Esophagus (tissue), 2 donors: ENCODE measurements at regions not wholly inside any gene's neighbourhood (a gene's known extent, or its start where the extent isn't known, plus 50 kb on each side); places are given as distances from the start of the nearest gene placed in this dataset.

Experiments used
- H3K27ac ChIP-seq, 2 donors: one replicate each; pipeline ENCODE4 v1.5.1; 2013; ENCODE audit warnings: low read depth in 2 of 2, mild to moderate bottlenecking in 2 of 2, inconsistent platforms in 1 of 2, low read length in 1 of 2, moderate library complexity in 1 of 2
- H3K27me3 ChIP-seq, 2 donors: one replicate each; pipeline ENCODE4 v1.6.1; 2013; ENCODE audit warnings: low read length in 2 of 2, control low read depth in 1 of 2, mild to moderate bottlenecking in 1 of 2; ENCODE audit not compliant: insufficient read depth in 2 of 2, control insufficient read depth in 1 of 2
- H3K36me3 ChIP-seq, 2 donors: one replicate each; pipeline ENCODE4 v1.6.1; 2013; ENCODE audit warnings: low read length in 1 of 2; ENCODE audit not compliant: control insufficient read depth in 2 of 2, insufficient read depth in 2 of 2
- H3K4me1 ChIP-seq, 2 donors: one replicate each; pipeline ENCODE4 v1.6.1; 2013; ENCODE audit warnings: low read length in 1 of 2; ENCODE audit not compliant: control insufficient read depth in 2 of 2, insufficient read depth in 2 of 2
- H3K4me3 ChIP-seq, 2 donors: one replicate each; pipeline ENCODE4 v1.5.1; 2013; ENCODE audit warnings: low read length in 2 of 2, mild to moderate bottlenecking in 2 of 2, low read depth in 1 of 2, moderate library complexity in 1 of 2
- H3K9me3 ChIP-seq, 2 donors: one replicate each; pipeline ENCODE4 v1.6.1; 2013; ENCODE audit warnings: mild to moderate bottlenecking in 2 of 2, low read depth in 1 of 2, low read length in 1 of 2, moderate library complexity in 1 of 2; ENCODE audit not compliant: control insufficient read depth in 2 of 2, insufficient read depth in 1 of 2
- whole genome bisulfite sequencing, 2 donors: extraction: QIAGEN DNeasy Blood & Tissue Kit; methylation state at CpG; one replicate each; pipeline ENCODE4 v1.1.7; 2013; 5-methylcytosine and 5-hydroxymethylcytosine counted together
- donor health status: healthy with polysubstance abuse.
- donor health status: Bipolar disorder and iron deficiency.

- no peaks in the 10 kb centered on the region for H3K9me3 ChIP-seq
- H3K27me3 ChIP-seq, result no peaks in the 10 kb centered on the region
- H3K36me3 ChIP-seq, result no peaks in the 10 kb centered on the region
- no peak overlapping the region for H3K4me3 ChIP-seq
- 67 to 88% methylated on average over 2 of the region's 2 CpGs for WGBS, 2 donors
- H3K4me1 ChIP-seq, result peaks cover 0 to 2% of the 10 kb centered on the region in 2 donors
- H3K27ac ChIP-seq, result no peak overlapping the region
Observed at GRCh38 chr4:24650849-24651640, 66.7 kb upstream of the DHX15 start.

- Histone ChIP-seq H3K36me3 (no peaks in the 10 kb centered on the region), H3K27me3 (no peaks in the 10 kb centered on the region), H3K27ac (no peak overlapping the region), H3K4me3 (no peak overlapping the region), H3K9me3 (no peaks in the 10 kb centered on the region), H3K4me1 (no peaks in the 10 kb centered on the region)
- WGBS, 2 donors, result 76 to 83% methylated on average over 3 of the region's 3 CpGs
Observed at GRCh38 chr4:24655326-24655725, 71.0 kb upstream of the DHX15 start.

GRCh38 chr4:24655971-24656370 is 71.6 kb upstream of the DHX15 start:
- Histone ChIP-seq H3K4me3 (no peak overlapping the region), H3K9me3 (no peaks in the 10 kb centered on the region), H3K27ac (no peak overlapping the region), H3K4me1 (no peaks in the 10 kb centered on the region), H3K36me3 (no peaks in the 10 kb centered on the region), H3K27me3 (no peaks in the 10 kb centered on the region)
- WGBS, 2 donors, result 66 to 74% methylated on average over 4 of the region's 4 CpGs

GRCh38 chr4:24656906-24657305 is 72.6 kb upstream of the DHX15 start:
- WGBS, 2 donors, result 92 to 94% methylated on average over 5 of the region's 5 CpGs
- peak overlapping the region in 1 of 2 donors; percentile 18 for H3K27ac ChIP-seq
- no peaks in the 10 kb centered on the region for H3K27me3 ChIP-seq

GRCh38 chr4:24657768-24658617 is 73.6 kb upstream of the DHX15 start:
- 40 to 42% methylated on average over 15 of the region's 15 CpGs for WGBS, 2 donors
- peak overlapping the region in 1 of 2 donors; percentile 18 for H3K27ac ChIP-seq
- H3K27me3 ChIP-seq, result no peaks in the 10 kb centered on the region
- H3K36me3 ChIP-seq, result no peaks in the 10 kb centered on the region
- H3K4me3 ChIP-seq, result no peak overlapping the region
- H3K9me3 ChIP-seq, result no peaks in the 10 kb centered on the region
- no peaks in the 10 kb centered on the region for H3K4me1 ChIP-seq

More at GRCh38 chr4:24656906-24657305, 72.6 kb upstream of the DHX15 start:
- no peaks in the 10 kb centered on the region for H3K9me3 ChIP-seq
- H3K36me3 ChIP-seq, result no peaks in the 10 kb centered on the region
- no peaks in the 10 kb centered on the region for H3K4me1 ChIP-seq
- H3K4me3 ChIP-seq, result no peak overlapping the region

- H3K4me3 ChIP-seq, result no peak overlapping the region
- H3K9me3 ChIP-seq, result no peaks in the 10 kb centered on the region
- no peaks in the 10 kb centered on the region for H3K27me3 ChIP-seq
- WGBS, 2 donors, result 34 to 44% methylated on average over 3 of the region's 3 CpGs
- H3K36me3 ChIP-seq, result no peaks in the 10 kb centered on the region
- H3K27ac ChIP-seq, result peak overlapping the region in 1 of 2 donors; percentile 52
- H3K4me1 ChIP-seq, result no peaks in the 10 kb centered on the region
Observed at GRCh38 chr4:24659241-24659961, 75.0 kb upstream of the DHX15 start.

- H3K4me1 ChIP-seq, result no peaks in the 10 kb centered on the region
- 73 to 80% methylated on average over 6 of the region's 6 CpGs for WGBS, 2 donors
- no peaks in the 10 kb centered on the region for H3K36me3 ChIP-seq
- H3K27ac ChIP-seq, result no peak overlapping the region
- no peak overlapping the region for H3K4me3 ChIP-seq
- H3K9me3 ChIP-seq, result no peaks in the 10 kb centered on the region
- H3K27me3 ChIP-seq, result no peaks in the 10 kb centered on the region
Observed at GRCh38 chr4:24662056-24662455, 77.7 kb upstream of the DHX15 start.

GRCh38 chr4:24662542-24662941 is 78.2 kb upstream of the DHX15 start:
- H3K27ac ChIP-seq, result no peak overlapping the region
- WGBS, 2 donors, result 81 to 83% methylated on average over 2 of the region's 2 CpGs
- H3K36me3 ChIP-seq, result no peaks in the 10 kb centered on the region
- no peaks in the 10 kb centered on the region for H3K4me1 ChIP-seq
- H3K27me3 ChIP-seq, result no peaks in the 10 kb centered on the region
- H3K9me3 ChIP-seq, result no peaks in the 10 kb centered on the region
- H3K4me3 ChIP-seq, result no peak overlapping the region

GRCh38 chr4:24664956-24665355 is 80.6 kb upstream of the DHX15 start:
- no peak overlapping the region for H3K4me3 ChIP-seq
- WGBS, 2 donors, result 57 to 62% methylated on average over 2 of the region's 2 CpGs
- H3K27me3 ChIP-seq, result no peaks in the 10 kb centered on the region
- no peaks in the 10 kb centered on the region for H3K36me3 ChIP-seq
- H3K9me3 ChIP-seq, result no peaks in the 10 kb centered on the region
- H3K27ac ChIP-seq, result no peak overlapping the region
- H3K4me1 ChIP-seq, result no peaks in the 10 kb centered on the region
